OCI-LY3 (cell line): ENCODE measurements at regions not wholly inside any gene's neighbourhood (a gene's known extent, or its start where the extent isn't known, plus 50 kb on each side); places are given as distances from the start of the nearest gene placed in this dataset.
"Not testable (repeated sequence)": the region's sequence is repeated elsewhere in the genome, so short reads cannot be mapped to it uniquely, and the experiment has no call there.

ENCODE experiments used
- H2AFZ ChIP-seq: fragments of 200-600, 300-600 bp; shearing (Covaris generic); 2 replicates; pipeline ENCODE4 v1.6.0; 2014; ENCODE audit warnings: antibody characterized with exemption, low read depth, low read length
- H3K27ac ChIP-seq: fragments of 200-600, 300-600 bp; sonication (generic); 2 replicates; pipeline ENCODE4 v1.5.1; 2014; ENCODE audit warnings: mild to moderate bottlenecking, low read length, moderate library complexity, mixed read lengths
- H3K27me3 ChIP-seq: fragments of 200-600, 300-600 bp; sonication (generic); 2 replicates; pipeline ENCODE4 v1.6.1; 2014; ENCODE audit warnings: low read depth, low read length, mixed read lengths
- H3K36me3 ChIP-seq: fragments of 200-600, 300-600 bp; sonication (generic); replicated peaks from 2 replicates; pipeline ENCODE3; 2014; ENCODE audit warnings: low read depth, low read length, mixed read lengths
- H3K4me1 ChIP-seq: fragments of 300-600, 200-600 bp; sonication (generic); 2 replicates; pipeline ENCODE4 v1.6.1; 2014; ENCODE audit warnings: low read length, mixed read lengths
- H3K4me2 ChIP-seq: fragments of 200-600, 300-600 bp; sonication (generic); 2 replicates; pipeline ENCODE4 v1.6.1; 2014; ENCODE audit warnings: low read length, mixed read lengths
- H3K4me3 ChIP-seq: fragments of 300-600, 200-600 bp; sonication (generic); 2 replicates; pipeline ENCODE4 v1.5.1; 2014; ENCODE audit warnings: antibody characterized with exemption, mild to moderate bottlenecking, low read length, moderate library complexity
- H3K79me2 ChIP-seq: fragments of 300-600, 200-600 bp; shearing (Covaris generic); 2 replicates; pipeline ENCODE4 v1.6.1; 2014; ENCODE audit warnings: mild to moderate bottlenecking, low read length, mixed read lengths
- H3K9ac ChIP-seq: fragments of 300-600, 200-600 bp; shearing (Covaris generic); 2 replicates; pipeline ENCODE4 v1.6.0; 2014; ENCODE audit warnings: mild to moderate bottlenecking, low read length, moderate library complexity
- H3K9me3 ChIP-seq: fragments of 200-600, 300-600 bp; shearing (Covaris generic); 2 replicates; pipeline ENCODE4 v1.6.1; 2014; ENCODE audit warnings: low read length, mixed read lengths; ENCODE audit not compliant: insufficient read depth
- H4K20me1 ChIP-seq: fragments of 200-600, 300-600 bp; sonication (generic); 2 replicates; pipeline ENCODE4 v1.6.1; 2016; ENCODE audit warnings: low read length, mixed read lengths; ENCODE audit not compliant: insufficient read depth
- EZH2phosphoT487 ChIP-seq: fragments of 200-600 bp; shearing (Covaris generic); IDR thresholded peaks from 2 replicates; pipeline ENCODE4 v1.6.1; 2018; ENCODE audit warnings: antibody characterized with exemption, mixed run types, low read depth
- TF ChIP-seq, protein P1 (sequence below): fragments of 200-600, 300-600 bp; sonication (generic); IDR thresholded peaks from 2 replicates; pipeline ENCODE4 v1.5.1; 2014; ENCODE audit warnings: antibody characterized with exemption, low read length, low read depth

DNA sequence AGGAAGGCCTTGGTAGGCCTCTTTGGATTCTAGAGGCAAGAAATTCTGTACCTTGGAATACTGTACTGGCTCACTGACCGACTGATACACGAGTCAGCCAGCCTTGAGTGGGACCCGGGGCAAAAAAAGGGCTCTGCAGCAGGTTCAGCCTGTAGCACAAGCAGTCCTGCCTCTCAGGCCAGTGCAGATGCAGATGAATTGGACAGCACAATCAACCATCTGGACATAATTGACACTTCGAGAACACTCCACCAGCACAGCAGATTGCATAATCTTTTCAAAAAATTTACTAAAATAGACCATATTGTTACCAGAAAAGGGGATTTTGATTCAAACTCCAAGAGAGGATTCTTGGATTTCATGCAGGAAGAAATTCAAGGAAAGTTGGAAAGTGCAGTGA is 241.6 kb downstream of the RPIA start:
- Histone ChIP-seq H3K27me3 (no peaks in the 10 kb centered on the region), H3K9me3 (no peaks in the 10 kb centered on the region), H2AFZ (no peak overlapping the region), H3K27ac (no peak overlapping the region), H3K4me3 (no peak overlapping the region), H4K20me1 (no peaks in the 10 kb centered on the region), H3K79me2 (no peaks in the 10 kb centered on the region), H3K4me1 (no peaks in the 10 kb centered on the region), H3K36me3 (no peaks in the 10 kb centered on the region), H3K4me2 (no peak overlapping the region), H3K9ac (no peak overlapping the region)
- TF ChIP-seq, protein P1, sequence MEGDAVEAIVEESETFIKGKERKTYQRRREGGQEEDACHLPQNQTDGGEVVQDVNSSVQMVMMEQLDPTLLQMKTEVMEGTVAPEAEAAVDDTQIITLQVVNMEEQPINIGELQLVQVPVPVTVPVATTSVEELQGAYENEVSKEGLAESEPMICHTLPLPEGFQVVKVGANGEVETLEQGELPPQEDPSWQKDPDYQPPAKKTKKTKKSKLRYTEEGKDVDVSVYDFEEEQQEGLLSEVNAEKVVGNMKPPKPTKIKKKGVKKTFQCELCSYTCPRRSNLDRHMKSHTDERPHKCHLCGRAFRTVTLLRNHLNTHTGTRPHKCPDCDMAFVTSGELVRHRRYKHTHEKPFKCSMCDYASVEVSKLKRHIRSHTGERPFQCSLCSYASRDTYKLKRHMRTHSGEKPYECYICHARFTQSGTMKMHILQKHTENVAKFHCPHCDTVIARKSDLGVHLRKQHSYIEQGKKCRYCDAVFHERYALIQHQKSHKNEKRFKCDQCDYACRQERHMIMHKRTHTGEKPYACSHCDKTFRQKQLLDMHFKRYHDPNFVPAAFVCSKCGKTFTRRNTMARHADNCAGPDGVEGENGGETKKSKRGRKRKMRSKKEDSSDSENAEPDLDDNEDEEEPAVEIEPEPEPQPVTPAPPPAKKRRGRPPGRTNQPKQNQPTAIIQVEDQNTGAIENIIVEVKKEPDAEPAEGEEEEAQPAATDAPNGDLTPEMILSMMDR = no peak
- TF ChIP-seq EZH2phosphoT487 = no peak

DNA sequence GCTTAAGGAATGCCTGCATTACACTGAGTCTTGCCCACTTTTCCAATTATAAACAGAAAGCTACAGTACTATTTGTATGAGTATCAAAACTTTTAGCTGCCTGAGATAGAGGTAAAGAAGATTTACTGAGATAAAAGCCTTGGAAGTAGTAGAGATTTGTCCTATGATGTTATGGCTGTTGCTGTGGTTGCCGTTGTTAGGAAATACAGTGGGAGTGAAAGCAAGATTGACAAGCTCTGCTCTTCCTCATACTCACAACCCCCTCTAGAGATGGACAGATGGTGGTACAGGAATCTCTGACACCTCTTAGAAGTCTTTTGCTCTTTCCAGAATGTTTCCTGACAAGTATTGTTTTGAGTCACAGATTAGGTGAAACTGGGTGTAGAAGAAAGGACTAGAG is 242.5 kb downstream of the RPIA start:
- H3K36me3 ChIP-seq = no peaks in the 10 kb centered on the region
- no peak overlapping the region for H3K4me3 ChIP-seq
- no peaks in the 10 kb centered on the region for H3K4me1 ChIP-seq
- H3K79me2 ChIP-seq = no peaks in the 10 kb centered on the region
- no peak overlapping the region for H3K9ac ChIP-seq
- no peak overlapping the region for H3K27ac ChIP-seq
- H3K9me3 ChIP-seq = no peaks in the 10 kb centered on the region
- H3K4me2 ChIP-seq = no peak overlapping the region
- no peaks in the 10 kb centered on the region for H4K20me1 ChIP-seq
- H2AFZ ChIP-seq = no peak overlapping the region
- TF ChIP-seq, protein P1 = no peak
- H3K27me3 ChIP-seq = no peaks in the 10 kb centered on the region

DNA sequence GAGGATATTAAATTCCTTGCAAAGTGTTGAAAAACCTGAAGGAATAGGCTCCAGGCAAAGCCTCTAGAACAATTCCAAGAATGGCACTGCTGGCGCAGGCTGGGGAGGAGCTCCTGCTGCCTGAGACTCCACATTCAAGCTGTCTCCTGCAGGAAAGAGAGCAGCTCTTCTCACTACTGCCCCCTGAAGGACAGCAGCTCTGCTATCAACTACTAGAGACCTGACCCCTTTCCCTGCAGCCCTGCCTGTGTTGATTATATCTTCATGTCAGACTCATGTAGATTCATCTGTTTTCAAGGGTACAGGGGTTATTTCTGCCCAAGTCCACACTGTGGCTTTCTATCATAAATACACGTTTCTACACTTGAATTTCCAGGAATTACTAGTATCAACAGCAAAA is 249.7 kb downstream of the RPIA start:
- H2AFZ ChIP-seq, H3K9me3 ChIP-seq, H3K36me3 ChIP-seq, H4K20me1 ChIP-seq, H3K79me2 ChIP-seq, H3K4me1 ChIP-seq, H3K9ac ChIP-seq, H3K4me2 ChIP-seq, H3K27me3 ChIP-seq, H3K4me3 ChIP-seq, H3K27ac ChIP-seq: not testable (repeated sequence)

DNA sequence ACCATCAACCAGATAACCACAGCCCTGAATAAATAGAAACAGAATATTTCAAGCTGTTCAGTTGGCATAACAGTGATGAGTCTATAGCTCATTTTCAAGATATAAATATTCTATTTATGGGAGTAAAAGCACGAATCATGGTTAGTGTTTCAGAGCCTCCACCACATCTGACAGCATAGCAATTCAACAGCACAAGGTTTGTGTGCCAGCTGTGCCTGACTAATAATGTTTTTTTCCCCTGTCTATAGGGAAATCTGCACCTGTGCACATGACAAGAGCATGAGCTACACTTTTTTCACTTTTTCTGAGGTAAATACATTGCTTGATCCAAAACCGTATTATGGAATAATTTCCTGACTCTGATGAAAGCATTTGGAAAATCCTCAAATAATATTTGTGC is 251.3 kb downstream of the RPIA start:
- Histone ChIP-seq H3K9ac (no peak overlapping the region), H3K9me3 (no peaks in the 10 kb centered on the region), H3K79me2 (no peaks in the 10 kb centered on the region), H2AFZ (no peak overlapping the region), H3K4me2 (no peak overlapping the region), H4K20me1 (no peaks in the 10 kb centered on the region), H3K27me3 (no peaks in the 10 kb centered on the region), H3K4me3 (no peak overlapping the region), H3K27ac (no peak overlapping the region), H3K36me3 (no peaks in the 10 kb centered on the region), H3K4me1 (no peaks in the 10 kb centered on the region)
- TF ChIP-seq EZH2phosphoT487 = no peak
- TF ChIP-seq, protein P1 = no peak

DNA sequence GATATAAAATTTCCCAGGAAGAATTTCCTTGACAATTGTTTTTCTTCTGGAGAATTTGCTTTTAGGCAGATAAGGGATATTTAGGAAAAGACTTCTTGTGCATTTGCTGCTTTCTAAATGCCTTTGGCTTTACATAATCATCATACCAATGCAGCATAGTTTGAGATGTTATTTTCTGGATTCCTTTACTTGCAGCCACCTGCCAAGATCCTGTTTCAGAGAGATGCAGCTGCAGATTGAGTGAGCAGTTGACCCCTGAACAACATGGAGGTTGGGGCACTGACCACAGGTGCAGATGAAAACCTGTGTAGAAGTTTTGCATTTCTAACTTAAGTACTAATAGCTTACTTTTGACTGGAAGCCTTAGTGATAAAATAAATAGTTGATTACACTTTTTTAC is 257.9 kb downstream of the RPIA start:
- Histone ChIP-seq H3K9ac (no peak overlapping the region), H3K4me1 (no peaks in the 10 kb centered on the region), H3K27me3 (no peaks in the 10 kb centered on the region), H3K79me2 (no peaks in the 10 kb centered on the region), H3K9me3 (no peaks in the 10 kb centered on the region), H3K27ac (no peak overlapping the region), H3K36me3 (no peaks in the 10 kb centered on the region), H4K20me1 (no peaks in the 10 kb centered on the region), H3K4me3 (no peak overlapping the region), H3K4me2 (no peak overlapping the region), H2AFZ (no peak overlapping the region)
- TF ChIP-seq EZH2phosphoT487 = no peak
- TF ChIP-seq, protein P1 = no peak
